ENCODE measurements at regions not wholly inside any gene's neighbourhood (a gene's known extent, or its start where the extent isn't known, plus 50 kb on each side); places are given as distances from the start of the nearest gene placed in this dataset.

DNA sequence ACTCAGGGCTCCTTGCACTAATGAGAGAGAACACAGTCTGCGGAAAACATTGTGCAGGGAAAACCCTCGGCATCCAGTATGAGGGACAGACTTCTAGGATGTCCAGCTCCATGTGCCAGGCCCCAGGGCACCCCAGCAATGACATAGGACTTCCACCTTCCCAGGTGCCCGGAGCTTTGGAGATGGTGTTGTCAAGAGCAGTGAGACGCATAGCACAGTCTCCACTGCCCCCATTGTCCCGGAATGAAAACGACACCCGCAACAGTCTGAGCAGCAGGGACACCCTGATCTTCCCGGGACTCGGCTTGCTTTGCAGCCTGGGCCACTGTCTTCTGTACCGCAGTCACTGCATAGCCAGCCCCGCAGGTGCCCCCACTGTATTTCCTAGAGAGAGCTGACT is 339.2 kb upstream of the ADARB2 start:
- TF ChIP-seq, protein P1, sequence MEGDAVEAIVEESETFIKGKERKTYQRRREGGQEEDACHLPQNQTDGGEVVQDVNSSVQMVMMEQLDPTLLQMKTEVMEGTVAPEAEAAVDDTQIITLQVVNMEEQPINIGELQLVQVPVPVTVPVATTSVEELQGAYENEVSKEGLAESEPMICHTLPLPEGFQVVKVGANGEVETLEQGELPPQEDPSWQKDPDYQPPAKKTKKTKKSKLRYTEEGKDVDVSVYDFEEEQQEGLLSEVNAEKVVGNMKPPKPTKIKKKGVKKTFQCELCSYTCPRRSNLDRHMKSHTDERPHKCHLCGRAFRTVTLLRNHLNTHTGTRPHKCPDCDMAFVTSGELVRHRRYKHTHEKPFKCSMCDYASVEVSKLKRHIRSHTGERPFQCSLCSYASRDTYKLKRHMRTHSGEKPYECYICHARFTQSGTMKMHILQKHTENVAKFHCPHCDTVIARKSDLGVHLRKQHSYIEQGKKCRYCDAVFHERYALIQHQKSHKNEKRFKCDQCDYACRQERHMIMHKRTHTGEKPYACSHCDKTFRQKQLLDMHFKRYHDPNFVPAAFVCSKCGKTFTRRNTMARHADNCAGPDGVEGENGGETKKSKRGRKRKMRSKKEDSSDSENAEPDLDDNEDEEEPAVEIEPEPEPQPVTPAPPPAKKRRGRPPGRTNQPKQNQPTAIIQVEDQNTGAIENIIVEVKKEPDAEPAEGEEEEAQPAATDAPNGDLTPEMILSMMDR (IDR thresholded peaks at IDR 0.05 in 8 of 11, conservative IDR thresholded peaks at IDR 0.05 in 3 of 11) = no peak
- no peak for TF ChIP-seq POLR2A (IDR thresholded peaks at IDR 0.05)

All from spleen (tissue), 7 donors.